Neural progenitor cell (in vitro differentiated cells): ENCODE measurements at regions not wholly inside any gene's neighbourhood (a gene's known extent, or its start where the extent isn't known, plus 50 kb on each side); places are given as distances from the start of the nearest gene placed in this dataset.
A peak's percentile ranks its signal among the peaks of the same experiment; 100 is the strongest.

Experiments used
- DNase-seq: peaks from one replicate; pipeline ENCODE4 v3.0.0-alpha.2; 2016; ENCODE audit warnings: low spot score
- H2AFZ ChIP-seq: fragments of 200-600 bp; sonication (generic); replicated peaks from 2 replicates; pipeline ENCODE4 v1.6.1; 2016; ENCODE audit warnings: antibody characterized with exemption
- H3F3A ChIP-seq: fragments of 200-600 bp; sonication (generic); 2 replicates; pipeline ENCODE4 v1.6.1; 2016; ENCODE audit warnings: antibody characterized with exemption, low read depth
- H3K27ac ChIP-seq: fragments of 200-600 bp; sonication (generic); 2 replicates; pipeline ENCODE4 v1.5.1; 2016; ENCODE audit warnings: mild to moderate bottlenecking
- H3K27me3 ChIP-seq: fragments of 200-600 bp; sonication (generic); 2 replicates; pipeline ENCODE4 v1.6.1; 2016; ENCODE audit warnings: mild to moderate bottlenecking, moderate library complexity
- H3K36me3 ChIP-seq: fragments of 200-600 bp; sonication (generic); 2 replicates; pipeline ENCODE4 v1.5.1; 2016
- H3K4me1 ChIP-seq: fragments of 200-600 bp; sonication (generic); 2 replicates; pipeline ENCODE4 v1.6.1; 2016; ENCODE audit warnings: mixed run types
- H3K4me2 ChIP-seq: fragments of 200-600 bp; sonication (generic); 2 replicates; pipeline ENCODE4 v1.6.1; 2016
- H3K4me3 ChIP-seq: fragments of 200-600 bp; sonication (generic); 2 replicates; pipeline ENCODE4 v1.5.1; 2016
- H3K79me2 ChIP-seq: fragments of 200-600 bp; sonication (generic); 2 replicates; pipeline ENCODE4 v1.6.1; 2016; ENCODE audit warnings: low read depth
- H3K9ac ChIP-seq: fragments of 200-600 bp; sonication (generic); 2 replicates; pipeline ENCODE4 v1.6.1; 2016
- H3K9me3 ChIP-seq: fragments of 200-600 bp; sonication (generic); 2 replicates; pipeline ENCODE4 v1.5.1; 2016; ENCODE audit warnings: low read depth
- H4K20me1 ChIP-seq: fragments of 200-600 bp; sonication (generic); 2 replicates; pipeline ENCODE4 v1.6.1; 2016; ENCODE audit warnings: low read depth
- H3K27ac Mint-ChIP-seq: 3 replicates; pipeline ENCODE4 v1.8.0; 2021; ENCODE audit warnings: mixed read lengths
- H3K27me3 Mint-ChIP-seq: 2 replicates; pipeline ENCODE4 v1.8.0; 2022; ENCODE audit warnings: low read depth, mild to moderate bottlenecking, inconsistent platforms, moderate library complexity, mixed read lengths; ENCODE audit not compliant: insufficient read depth
- H3K36me3 Mint-ChIP-seq: 3 replicates; pipeline ENCODE4 v1.8.0; 2021; ENCODE audit warnings: mixed read lengths
- H3K4me1 Mint-ChIP-seq: 3 replicates; pipeline ENCODE4 v1.8.0; 2021; ENCODE audit warnings: mixed read lengths
- H3K4me3 Mint-ChIP-seq: 3 replicates; pipeline ENCODE4 v1.8.0; 2021; ENCODE audit warnings: mild to moderate bottlenecking, moderate library complexity, mixed read lengths
- H3K9me3 Mint-ChIP-seq: 3 replicates; pipeline ENCODE4 v1.8.0; 2020; ENCODE audit warnings: mixed read lengths
- CTCF ChIP-seq: fragments of 200-600 bp; sonication (generic); IDR thresholded peaks from 2 replicates; pipeline ENCODE4 v1.5.1; 2017; ENCODE audit warnings: antibody characterized with exemption, mild to moderate bottlenecking
- EZH2 ChIP-seq: fragments of 200-600 bp; sonication (generic); IDR thresholded peaks from 2 replicates; pipeline ENCODE4 v1.6.1; 2017; ENCODE audit warnings: antibody characterized with exemption, mild to moderate bottlenecking, moderate library complexity
- EZH2phosphoT487 ChIP-seq: fragments of 200-600 bp; sonication (generic); IDR thresholded peaks from 2 replicates; pipeline ENCODE4 v1.6.1; 2017; ENCODE audit warnings: antibody characterized with exemption

- peaks cover 7% of the 10 kb centered on the region for H3K36me3 Mint-ChIP-seq
- no peak for DNase-seq
- H3K4me3 ChIP-seq, result no peak overlapping the region
These were observed 71.8 kb upstream of the NCKAP5 start for GRCh38 chr2:133640103-133640502.

GRCh38 chr2:133641497-133641896 lies 73.2 kb upstream of the NCKAP5 start:
- Histone ChIP-seq H3F3A (no peaks in the 10 kb centered on the region), H2AFZ (no peak overlapping the region), H3K9ac (no peak overlapping the region), H3K27ac (no peak overlapping the region), H3K4me2 (no peak overlapping the region), H3K4me3 (no peak overlapping the region), H3K27me3 (no peaks in the 10 kb centered on the region), H3K4me1 (peaks cover 6% of the 10 kb centered on the region), H3K9me3 (no peaks in the 10 kb centered on the region), H3K36me3 (no peaks in the 10 kb centered on the region), H4K20me1 (no peaks in the 10 kb centered on the region), H3K79me2 (no peaks in the 10 kb centered on the region)
- Mint-ChIP-seq H3K9me3 (peaks cover 2% of the 10 kb centered on the region), H3K4me3 (no peak overlapping the region), H3K27ac (no peak overlapping the region), H3K36me3 (peaks cover 7% of the 10 kb centered on the region), H3K27me3 (peaks cover 5% of the 10 kb centered on the region), H3K4me1 (peaks cover 7% of the 10 kb centered on the region)
- DNase-seq, result peak; percentile 16
- TF ChIP-seq EZH2 (no peak), CTCF (peak; percentile 11)

More at GRCh38 chr2:133640103-133640502, 71.8 kb upstream of the NCKAP5 start:
- H3K4me1 Mint-ChIP-seq, result peaks cover 14% of the 10 kb centered on the region
- Histone ChIP-seq H3K27me3 (no peaks in the 10 kb centered on the region), H3K9ac (no peak overlapping the region), H3K36me3 (no peaks in the 10 kb centered on the region), H3F3A (no peaks in the 10 kb centered on the region), H3K9me3 (no peaks in the 10 kb centered on the region), H3K4me2 (no peak overlapping the region), H3K4me1 (peaks cover 11% of the 10 kb centered on the region), H3K79me2 (no peaks in the 10 kb centered on the region), H4K20me1 (no peaks in the 10 kb centered on the region), H3K27ac (no peak overlapping the region), H2AFZ (no peak overlapping the region)
- peaks cover 5% of the 10 kb centered on the region for H3K27me3 Mint-ChIP-seq
- no peak for TF ChIP-seq CTCF
- no peak for TF ChIP-seq EZH2
- TF ChIP-seq EZH2phosphoT487, result no peak
- no peaks in the 10 kb centered on the region for H3K9me3 Mint-ChIP-seq
- H3K27ac Mint-ChIP-seq, result no peak overlapping the region
- no peak overlapping the region for H3K4me3 Mint-ChIP-seq

GRCh38 chr2:133641942-133642725 lies 73.9 kb upstream of the NCKAP5 start:
- H2AFZ ChIP-seq, result no peak overlapping the region
- H3K27me3 Mint-ChIP-seq, result peaks cover 5% of the 10 kb centered on the region
- no peaks in the 10 kb centered on the region for H3K36me3 ChIP-seq
- no peak for DNase-seq
- no peak overlapping the region for H3K4me3 Mint-ChIP-seq
- peaks cover 7% of the 10 kb centered on the region for H3K4me1 Mint-ChIP-seq
- peaks cover 3% of the 10 kb centered on the region for H3K4me1 ChIP-seq
- peaks cover 3% of the 10 kb centered on the region for H3K9me3 Mint-ChIP-seq
- no peak overlapping the region for H3K4me2 ChIP-seq
- TF ChIP-seq EZH2 (no peak), EZH2phosphoT487 (no peak), CTCF (no peak)
- H3K9ac ChIP-seq, result no peak overlapping the region
- H3K27ac Mint-ChIP-seq, result no peak overlapping the region
- H3K79me2 ChIP-seq, result no peaks in the 10 kb centered on the region
- H3K4me3 ChIP-seq, result no peak overlapping the region
- H4K20me1 ChIP-seq, result no peaks in the 10 kb centered on the region
- H3K27me3 ChIP-seq, result no peaks in the 10 kb centered on the region
- H3F3A ChIP-seq, result no peaks in the 10 kb centered on the region
- no peaks in the 10 kb centered on the region for H3K9me3 ChIP-seq
- H3K27ac ChIP-seq, result no peak overlapping the region
- peaks cover 7% of the 10 kb centered on the region for H3K36me3 Mint-ChIP-seq
